Tibial artery (tissue), 4 donors: ENCODE measurements at regions not wholly inside any gene's neighbourhood (a gene's known extent, or its start where the extent isn't known, plus 50 kb on each side); places are given as distances from the start of the nearest gene placed in this dataset.

Experiments used
- DNase-seq, 2 donors: peaks; one replicate each; pipeline ENCODE4 v3.0.0-alpha.2; 2019
- H3K27ac ChIP-seq, 2 donors: fragments of 200-600 bp; sonication (generic) in 1 of 2; 1 replicate in 1 of 2; 2 replicates in 1 of 2; pipeline ENCODE4 v1.5.1; 2018 to 2019; ENCODE audit warnings: mild to moderate bottlenecking in 1 of 2
- H3K27me3 ChIP-seq, 2 donors: fragments of 200-600 bp; sonication (generic) in 1 of 2; one replicate each; pipeline versions ENCODE4 v1.5.1 to v1.6.0; 2016 to 2019
- H3K36me3 ChIP-seq, 3 donors: fragments of 200-600 bp; sonication (generic) in 2 of 3; one replicate each; pipeline ENCODE4 v1.5.1; 2016 to 2019; ENCODE audit warnings: mild to moderate bottlenecking in 2 of 3
- H3K4me1 ChIP-seq, 4 donors: fragments of 200-600 bp; sonication (generic) in 2 of 4; 1 replicate in 3 of 4; 2 replicates in 1 of 4; pipeline ENCODE4 v1.5.1; 2016 to 2019
- H3K4me3 ChIP-seq, 2 donors: fragments of 200-600 bp; sonication (generic) in 1 of 2; 1 replicate in 1 of 2; 2 replicates in 1 of 2; pipeline ENCODE4 v1.5.1; 2018 to 2019; ENCODE audit warnings: mild to moderate bottlenecking in 2 of 2
- H3K9me3 ChIP-seq, 3 donors: fragments of 200-600 bp; sonication (generic) in 1 of 3; one replicate each; pipeline ENCODE4 v1.5.1; 2016 to 2019
- intact Hi-C: fragments of 100-400 bp; cut with DNase I; formaldehyde crosslinking; loops from one replicate; pipeline ENCODE4 v1.15.0; 2023; ENCODE audit warnings: low total_unique reads
- TF ChIP-seq, protein P1 (sequence below), 2 experiments: fragments of 200-600 bp in 1 of 2; fragments of 450-650 bp in 1 of 2; IDR thresholded peaks; one replicate each; pipeline ENCODE4 v1.5.1; 2017 to 2019; ENCODE audit warnings: antibody characterized with exemption in 2 of 2, mild to moderate bottlenecking in 1 of 2, moderate library complexity in 1 of 2

DNA sequence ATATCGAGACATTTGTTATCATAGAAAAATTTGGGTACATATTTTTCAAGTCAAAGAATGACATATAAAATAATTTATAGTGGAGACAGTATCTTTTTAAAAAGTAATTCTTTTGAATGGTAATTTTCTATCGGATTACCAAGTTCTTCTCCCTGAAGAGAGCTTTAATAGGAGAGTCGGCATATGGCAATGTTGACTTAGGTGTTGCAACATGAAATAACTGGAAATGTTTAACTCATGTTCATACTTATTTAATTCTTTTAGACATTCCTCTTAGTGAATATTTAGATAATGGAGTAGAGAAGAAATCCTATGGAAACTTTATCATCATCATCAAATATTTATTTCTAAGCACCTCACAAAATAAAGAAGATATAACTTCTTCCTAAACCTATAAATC, 118.2 kb upstream of the CTNND2 start:
- no peaks in the 10 kb centered on the region for H3K27me3 ChIP-seq
- no peak overlapping the region for H3K27ac ChIP-seq
- no peak for DNase-seq
- intact Hi-C loops = no loop called here
- TF ChIP-seq, protein P1, sequence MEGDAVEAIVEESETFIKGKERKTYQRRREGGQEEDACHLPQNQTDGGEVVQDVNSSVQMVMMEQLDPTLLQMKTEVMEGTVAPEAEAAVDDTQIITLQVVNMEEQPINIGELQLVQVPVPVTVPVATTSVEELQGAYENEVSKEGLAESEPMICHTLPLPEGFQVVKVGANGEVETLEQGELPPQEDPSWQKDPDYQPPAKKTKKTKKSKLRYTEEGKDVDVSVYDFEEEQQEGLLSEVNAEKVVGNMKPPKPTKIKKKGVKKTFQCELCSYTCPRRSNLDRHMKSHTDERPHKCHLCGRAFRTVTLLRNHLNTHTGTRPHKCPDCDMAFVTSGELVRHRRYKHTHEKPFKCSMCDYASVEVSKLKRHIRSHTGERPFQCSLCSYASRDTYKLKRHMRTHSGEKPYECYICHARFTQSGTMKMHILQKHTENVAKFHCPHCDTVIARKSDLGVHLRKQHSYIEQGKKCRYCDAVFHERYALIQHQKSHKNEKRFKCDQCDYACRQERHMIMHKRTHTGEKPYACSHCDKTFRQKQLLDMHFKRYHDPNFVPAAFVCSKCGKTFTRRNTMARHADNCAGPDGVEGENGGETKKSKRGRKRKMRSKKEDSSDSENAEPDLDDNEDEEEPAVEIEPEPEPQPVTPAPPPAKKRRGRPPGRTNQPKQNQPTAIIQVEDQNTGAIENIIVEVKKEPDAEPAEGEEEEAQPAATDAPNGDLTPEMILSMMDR (IDR thresholded peaks at IDR 0.05) = no peak
- no peaks in the 10 kb centered on the region for H3K36me3 ChIP-seq
- no peak overlapping the region for H3K4me3 ChIP-seq
- no peaks in the 10 kb centered on the region for H3K4me1 ChIP-seq
- H3K9me3 ChIP-seq = no peaks in the 10 kb centered on the region

- TF ChIP-seq, protein P1 (IDR thresholded peaks at IDR 0.05) = no peak
- no peak overlapping the region for H3K27ac ChIP-seq
- H3K27me3 ChIP-seq = no peaks in the 10 kb centered on the region
- no peak for DNase-seq
- no peaks in the 10 kb centered on the region for H3K9me3 ChIP-seq
- H3K4me1 ChIP-seq = no peaks in the 10 kb centered on the region
- H3K4me3 ChIP-seq = no peak overlapping the region
- no peaks in the 10 kb centered on the region for H3K36me3 ChIP-seq
- intact Hi-C loops = no loop called here
These were observed 115.1 kb upstream of the CTNND2 start for GRCh38 chr5:12019306-12019705.

DNA sequence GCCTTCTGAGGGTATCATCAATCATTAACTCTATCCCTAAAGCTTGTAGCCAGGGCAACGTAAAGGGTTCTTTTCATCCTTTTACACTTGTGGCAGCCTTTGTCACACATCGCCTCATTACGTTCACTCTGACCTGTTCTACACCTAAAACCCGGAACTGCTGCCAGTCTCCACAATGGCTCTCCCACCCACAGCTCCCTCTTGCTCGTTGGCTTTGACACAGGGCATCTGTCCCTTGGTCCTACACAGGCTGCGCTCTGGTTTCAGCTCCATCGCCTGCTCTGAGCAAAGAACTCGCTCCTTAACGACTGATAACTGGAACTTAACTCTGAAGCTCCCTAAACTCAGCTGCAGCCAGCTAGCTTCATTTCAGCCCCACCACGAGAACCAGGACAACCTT, 112.8 kb upstream of the CTNND2 start:
- Histone ChIP-seq H3K4me3 (no peak overlapping the region), H3K9me3 (no peaks in the 10 kb centered on the region), H3K36me3 (no peaks in the 10 kb centered on the region), H3K27ac (no peak overlapping the region), H3K4me1 (no peaks in the 10 kb centered on the region), H3K27me3 (no peaks in the 10 kb centered on the region)
- intact Hi-C loops = no loop called here
- TF ChIP-seq, protein P1 (IDR thresholded peaks at IDR 0.05) = no peak
- no peak for DNase-seq

- Histone ChIP-seq H3K27ac (no peak overlapping the region), H3K36me3 (no peaks in the 10 kb centered on the region), H3K4me3 (no peak overlapping the region), H3K4me1 (no peaks in the 10 kb centered on the region), H3K9me3 (no peaks in the 10 kb centered on the region), H3K27me3 (no peaks in the 10 kb centered on the region)
- intact Hi-C loops = no loop called here
- TF ChIP-seq, protein P1 (IDR thresholded peaks at IDR 0.05) = no peak
- DNase-seq = no peak
These were observed 112.0 kb upstream of the CTNND2 start for GRCh38 chr5:12016159-12016746.

DNA sequence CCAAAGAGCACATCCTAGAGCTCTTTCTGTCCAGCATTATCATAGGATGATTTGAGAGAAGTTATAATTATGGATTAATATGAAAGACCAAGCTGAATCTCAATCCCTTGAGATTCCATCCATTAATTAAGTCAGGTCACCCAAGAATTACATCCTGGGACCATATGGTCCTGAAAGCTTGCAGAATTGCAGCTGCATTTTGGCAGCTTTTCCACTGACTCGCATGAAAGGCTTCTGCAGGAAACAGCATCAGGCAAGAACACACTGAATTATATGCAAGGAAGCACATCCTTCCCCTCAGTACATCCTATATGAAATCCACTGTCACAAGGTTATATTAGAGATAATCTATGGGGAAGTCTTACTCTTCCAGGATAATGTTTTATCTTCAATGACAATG, 109.1 kb upstream of the CTNND2 start:
- H3K4me1 ChIP-seq = no peaks in the 10 kb centered on the region
- no peak for DNase-seq
- TF ChIP-seq, protein P1 (IDR thresholded peaks at IDR 0.05) = no peak
- no peaks in the 10 kb centered on the region for H3K27me3 ChIP-seq
- H3K4me3 ChIP-seq = no peak overlapping the region
- intact Hi-C loops = no loop called here
- no peaks in the 10 kb centered on the region for H3K36me3 ChIP-seq
- H3K9me3 ChIP-seq = no peaks in the 10 kb centered on the region
- no peak overlapping the region for H3K27ac ChIP-seq

GRCh38 chr5:12003680-12004079, 99.4 kb upstream of the CTNND2 start:
- no peak for DNase-seq
- Histone ChIP-seq H3K4me3 (no peak overlapping the region), H3K27ac (no peak overlapping the region), H3K36me3 (no peaks in the 10 kb centered on the region), H3K4me1 (no peaks in the 10 kb centered on the region), H3K9me3 (no peaks in the 10 kb centered on the region), H3K27me3 (no peaks in the 10 kb centered on the region)
- TF ChIP-seq, protein P1 (IDR thresholded peaks at IDR 0.05) = no peak
- intact Hi-C loops = no loop called here
